ENCODE measurements at regions not wholly inside any gene's neighbourhood (a gene's known extent, or its start where the extent isn't known, plus 50 kb on each side); places are given as distances from the start of the nearest gene placed in this dataset.

- intact Hi-C loops (cut with micrococcal nuclease), result no loop called here
These were observed 147.3 kb downstream of the CCDC34 start for GRCh38 chr11:27215471-27216269.

- intact Hi-C loops (cut with micrococcal nuclease), result no loop called here
These were observed 148.3 kb downstream of the CCDC34 start for GRCh38 chr11:27214713-27215112.

GRCh38 chr11:27213232-27213660 lies 149.8 kb downstream of the CCDC34 start:
- intact Hi-C loops (cut with micrococcal nuclease), result no loop called here

GRCh38 chr11:27212248-27212780 lies 150.7 kb downstream of the CCDC34 start:
- intact Hi-C loops (cut with micrococcal nuclease), result no loop called here

GRCh38 chr11:27211370-27212127 lies 151.5 kb downstream of the CCDC34 start:
- intact Hi-C loops (cut with micrococcal nuclease), result no loop called here

- intact Hi-C loops (cut with micrococcal nuclease), result no loop called here
These were observed 152.5 kb downstream of the CCDC34 start for GRCh38 chr11:27210531-27210930.

- intact Hi-C loops (cut with micrococcal nuclease), result no loop called here
These were observed 153.4 kb downstream of the CCDC34 start for GRCh38 chr11:27209562-27210005.

- intact Hi-C loops (cut with micrococcal nuclease), result no loop called here
These were observed 154.2 kb downstream of the CCDC34 start for GRCh38 chr11:27208846-27209245.

GRCh38 chr11:27207025-27207650 lies 155.9 kb downstream of the CCDC34 start:
- intact Hi-C loops (cut with micrococcal nuclease), result no loop called here

GRCh38 chr11:27205779-27206570 lies 157.0 kb downstream of the CCDC34 start:
- intact Hi-C loops (cut with micrococcal nuclease), result no loop called here

- intact Hi-C loops (cut with micrococcal nuclease), result no loop called here
These were observed 157.8 kb downstream of the CCDC34 start for GRCh38 chr11:27205250-27205649.

- intact Hi-C loops (cut with micrococcal nuclease), result no loop called here
These were observed 158.5 kb downstream of the CCDC34 start for GRCh38 chr11:27204529-27204928.

- intact Hi-C loops (cut with micrococcal nuclease), result no loop called here
These were observed 159.9 kb downstream of the CCDC34 start for GRCh38 chr11:27203077-27203647.

- intact Hi-C loops (cut with micrococcal nuclease), result no loop called here
These were observed 161.1 kb downstream of the BBOX1 start for GRCh38 chr11:27201454-27202302.

- intact Hi-C loops (cut with micrococcal nuclease), result no loop called here
These were observed 160.3 kb downstream of the BBOX1 start for GRCh38 chr11:27200779-27201453.

- intact Hi-C loops (cut with micrococcal nuclease), result no loop called here
These were observed 155.7 kb downstream of the BBOX1 start for GRCh38 chr11:27196203-27196897.

GRCh38 chr11:27195837-27196202 lies 155.2 kb downstream of the BBOX1 start:
- intact Hi-C loops (cut with micrococcal nuclease), result no loop called here

- intact Hi-C loops (cut with micrococcal nuclease), result no loop called here
These were observed 154.4 kb downstream of the BBOX1 start for GRCh38 chr11:27194976-27195375.

Data from T-helper 2 cell treated with Interferon-gamma antibody and Interleukin-4, amounts not matched to agents 100 ng/mL and 5 ng/mL, for 36 hours (primary cell).